AG04450 (cell line): ENCODE measurements at regions not wholly inside any gene's neighbourhood (a gene's known extent, or its start where the extent isn't known, plus 50 kb on each side); places are given as distances from the start of the nearest gene placed in this dataset.
A peak's percentile ranks its signal among the peaks of the same experiment; 100 is the strongest.

Experiments
- CTCF ChIA-PET: fragments of 300-600, 350-600 bp; formaldehyde crosslinking; extraction: SDS; loops from one replicate; lab custom pipeline; 2022; ENCODE audit warnings: antibody characterized with exemption, inconsistent platforms; lab: Charles Lee
- POLR2A ChIA-PET: fragments of 350-600 bp; formaldehyde crosslinking; extraction: SDS; loops from one replicate; lab custom pipeline; 2021; ENCODE audit warnings: antibody characterized with exemption, inconsistent platforms; lab: Yijun Ruan, JAX
- DNase-seq: peaks from one replicate; pipeline ENCODE4 v3.0.0-alpha.2; 2011; ENCODE audit warnings: low read depth, low spot score
- H3K27ac ChIP-seq: one replicate; pipeline ENCODE4 v1.5.1; 2012; ENCODE audit warnings: low read depth, low read length, control low read depth
- H3K27me3 ChIP-seq: one replicate; pipeline ENCODE4 v1.6.0; 2012; ENCODE audit warnings: low read length; ENCODE audit not compliant: control insufficient read depth, insufficient read depth
- H3K4me3 ChIP-seq: 2 replicates; pipeline ENCODE4 v1.5.1; 2011; ENCODE audit warnings: mild to moderate bottlenecking, low read depth, low read length, control low read depth
- H3K9me3 ChIP-seq: 2 replicates; pipeline ENCODE4 v1.5.1; 2012; ENCODE audit warnings: low read length; ENCODE audit not compliant: control insufficient read depth, insufficient read depth
- CTCF ChIP-seq: IDR thresholded peaks from 2 replicates; pipeline ENCODE4 v1.5.1; 2011; ENCODE audit warnings: low read depth, low read length, control low read depth, inconsistent platforms

GRCh38 chrX:40153345-40154249, 55.8 kb upstream of the BCOR start:
- Histone ChIP-seq H3K9me3 (no peaks in the 10 kb centered on the region; the same call in 1 of the 2 replicates), H3K27ac (no peak overlapping the region), H3K4me3 (peak overlapping the region; percentile 37), H3K27me3 (no peaks in the 10 kb centered on the region)
- no peak for DNase-seq
- POLR2A ChIA-PET, result interaction anchor here (0.6 to 1.0 kb wide), 3 partner anchors 14 to 256 kb away, joined by 3 to 4 read pairs (median 3); no protein-coding TSS in a partner anchor
- CTCF ChIA-PET, result no interaction called here
- no peak for TF ChIP-seq CTCF

GRCh38 chrX:40152741-40153344, 55.1 kb upstream of the BCOR start:
- CTCF ChIA-PET, result interaction anchor here (0.6 to 0.7 kb wide), 2 partner anchors 18 to 102 kb away, joined by 3 read pairs; no protein-coding TSS in a partner anchor
- Histone ChIP-seq H3K4me3 (no peak overlapping the region), H3K9me3 (no peaks in the 10 kb centered on the region; the same call in 1 of the 2 replicates), H3K27ac (no peak overlapping the region), H3K27me3 (no peaks in the 10 kb centered on the region)
- TF ChIP-seq CTCF, result no peak
- DNase-seq, result no peak
- POLR2A ChIA-PET, result interaction anchor here (0.8 to 1.0 kb wide), 2 partner anchors 15 to 255 kb away, joined by 3 to 4 read pairs; no protein-coding TSS in a partner anchor

- Histone ChIP-seq H3K4me3 (no peak overlapping the region), H3K27ac (no peak overlapping the region), H3K27me3 (no peaks in the 10 kb centered on the region), H3K9me3 (no peaks in the 10 kb centered on the region; the same call in 1 of the 2 replicates)
- POLR2A ChIA-PET, result interaction anchor here (1.0 kb wide), 1 partner anchor 16 kb away, joined by 4 read pairs; no protein-coding TSS in a partner anchor
- no peak for DNase-seq
- TF ChIP-seq CTCF, result no peak
- CTCF ChIA-PET, result interaction anchor here (0.6 to 0.7 kb wide), 2 partner anchors 19 to 101 kb away, joined by 3 read pairs; no protein-coding TSS in a partner anchor
These were observed 54.5 kb upstream of the BCOR start for GRCh38 chrX:40152173-40152711.

GRCh38 chrX:40151211-40152172, 53.7 kb upstream of the BCOR start:
- no peaks in the 10 kb centered on the region for H3K27me3 ChIP-seq
- POLR2A ChIA-PET, result no interaction called here
- CTCF ChIA-PET, result no interaction called here
- no peak for DNase-seq
- H3K9me3 ChIP-seq, result no peaks in the 10 kb centered on the region; the same call in 1 of the 2 replicates
- H3K4me3 ChIP-seq, result no peak overlapping the region
- no peak for TF ChIP-seq CTCF
- H3K27ac ChIP-seq, result no peak overlapping the region
